ENCODE measurements at regions not wholly inside any gene's neighbourhood (a gene's known extent, or its start where the extent isn't known, plus 50 kb on each side); places are given as distances from the start of the nearest gene placed in this dataset.

DNA sequence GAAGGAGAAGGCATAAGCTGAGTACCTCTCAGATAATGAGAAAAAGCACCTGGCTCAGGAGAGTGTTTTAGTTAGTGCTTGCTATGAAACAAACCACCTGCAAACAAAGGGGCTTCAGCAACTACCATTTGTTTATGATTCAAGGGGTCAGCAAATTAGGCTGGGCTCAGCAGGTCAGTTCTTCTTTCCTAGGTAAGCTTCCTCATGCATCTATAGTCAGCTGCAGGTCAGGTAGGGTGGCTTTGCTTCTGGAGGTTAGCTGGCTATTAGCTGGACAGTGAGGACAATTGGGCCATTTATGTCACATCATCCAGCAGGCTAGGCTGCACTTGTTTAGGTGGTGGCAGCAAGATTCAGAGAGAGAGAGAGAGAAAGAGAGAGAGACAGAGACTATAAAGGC is 185.5 kb downstream of the EMX2 start:
- no TSS peak for BruUV-seq (replicated peaks)
- Mint-ChIP-seq H3K27ac (ENCODE audit: unreplicated experiment) (no peak overlapping the region), H3K9me3 (ENCODE audit: low read depth, unreplicated experiment) (no peaks in the 10 kb centered on the region), H3K4me3 (ENCODE audit: low read depth, unreplicated experiment) (no peak overlapping the region), H3K27me3 (ENCODE audit: unreplicated experiment) (peaks cover 23% of the 10 kb centered on the region), H3K36me3 (ENCODE audit: insufficient read depth, unreplicated experiment) (no peaks in the 10 kb centered on the region), H3K4me1 (ENCODE audit: low read depth, unreplicated experiment) (no peaks in the 10 kb centered on the region)
- TF ChIP-seq, protein P1, sequence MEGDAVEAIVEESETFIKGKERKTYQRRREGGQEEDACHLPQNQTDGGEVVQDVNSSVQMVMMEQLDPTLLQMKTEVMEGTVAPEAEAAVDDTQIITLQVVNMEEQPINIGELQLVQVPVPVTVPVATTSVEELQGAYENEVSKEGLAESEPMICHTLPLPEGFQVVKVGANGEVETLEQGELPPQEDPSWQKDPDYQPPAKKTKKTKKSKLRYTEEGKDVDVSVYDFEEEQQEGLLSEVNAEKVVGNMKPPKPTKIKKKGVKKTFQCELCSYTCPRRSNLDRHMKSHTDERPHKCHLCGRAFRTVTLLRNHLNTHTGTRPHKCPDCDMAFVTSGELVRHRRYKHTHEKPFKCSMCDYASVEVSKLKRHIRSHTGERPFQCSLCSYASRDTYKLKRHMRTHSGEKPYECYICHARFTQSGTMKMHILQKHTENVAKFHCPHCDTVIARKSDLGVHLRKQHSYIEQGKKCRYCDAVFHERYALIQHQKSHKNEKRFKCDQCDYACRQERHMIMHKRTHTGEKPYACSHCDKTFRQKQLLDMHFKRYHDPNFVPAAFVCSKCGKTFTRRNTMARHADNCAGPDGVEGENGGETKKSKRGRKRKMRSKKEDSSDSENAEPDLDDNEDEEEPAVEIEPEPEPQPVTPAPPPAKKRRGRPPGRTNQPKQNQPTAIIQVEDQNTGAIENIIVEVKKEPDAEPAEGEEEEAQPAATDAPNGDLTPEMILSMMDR (IDR thresholded peaks at IDR 0.05; ENCODE audit: unreplicated experiment) = no peak
- no peak for DNase-seq
- CTCF ChIA-PET = no interaction called here
- intact Hi-C loops (cut with micrococcal nuclease; ENCODE audit: unreplicated experiment) = no loop called here

DNA sequence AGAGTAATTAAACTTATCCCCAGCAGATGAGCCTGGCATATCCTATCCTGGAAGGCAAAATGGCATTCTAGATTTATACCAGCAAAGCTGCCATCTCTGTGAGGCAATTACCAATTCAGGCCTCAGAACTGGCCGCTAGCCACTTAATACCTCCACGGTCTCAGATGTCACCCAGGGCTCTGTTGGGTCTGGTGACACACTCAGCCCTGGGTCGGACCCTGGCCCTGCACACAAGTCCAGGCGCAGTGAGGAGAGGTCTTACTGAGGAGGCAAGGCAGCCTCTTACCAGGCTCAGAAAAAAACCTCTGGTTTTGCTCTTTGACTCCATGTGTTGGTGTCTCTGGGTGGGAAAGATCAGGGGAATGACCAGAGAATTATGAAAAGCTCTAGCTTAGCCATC is 186.6 kb downstream of the EMX2 start:
- no peaks in the 10 kb centered on the region for H3K9me3 Mint-ChIP-seq (ENCODE audit: low read depth, unreplicated experiment)
- BruUV-seq (replicated peaks) = no TSS peak
- no peaks in the 10 kb centered on the region for H3K36me3 Mint-ChIP-seq (ENCODE audit: insufficient read depth, unreplicated experiment)
- no peak overlapping the region for H3K27ac Mint-ChIP-seq (ENCODE audit: unreplicated experiment)
- H3K4me3 Mint-ChIP-seq (ENCODE audit: low read depth, unreplicated experiment) = no peak overlapping the region
- TF ChIP-seq, protein P1 (IDR thresholded peaks at IDR 0.05; ENCODE audit: unreplicated experiment) = no peak
- CTCF ChIA-PET = no interaction called here
- H3K27me3 Mint-ChIP-seq (ENCODE audit: unreplicated experiment) = peaks cover 23% of the 10 kb centered on the region
- no peaks in the 10 kb centered on the region for H3K4me1 Mint-ChIP-seq (ENCODE audit: low read depth, unreplicated experiment)
- intact Hi-C loops (cut with micrococcal nuclease; ENCODE audit: unreplicated experiment) = no loop called here
- DNase-seq = no peak

DNA sequence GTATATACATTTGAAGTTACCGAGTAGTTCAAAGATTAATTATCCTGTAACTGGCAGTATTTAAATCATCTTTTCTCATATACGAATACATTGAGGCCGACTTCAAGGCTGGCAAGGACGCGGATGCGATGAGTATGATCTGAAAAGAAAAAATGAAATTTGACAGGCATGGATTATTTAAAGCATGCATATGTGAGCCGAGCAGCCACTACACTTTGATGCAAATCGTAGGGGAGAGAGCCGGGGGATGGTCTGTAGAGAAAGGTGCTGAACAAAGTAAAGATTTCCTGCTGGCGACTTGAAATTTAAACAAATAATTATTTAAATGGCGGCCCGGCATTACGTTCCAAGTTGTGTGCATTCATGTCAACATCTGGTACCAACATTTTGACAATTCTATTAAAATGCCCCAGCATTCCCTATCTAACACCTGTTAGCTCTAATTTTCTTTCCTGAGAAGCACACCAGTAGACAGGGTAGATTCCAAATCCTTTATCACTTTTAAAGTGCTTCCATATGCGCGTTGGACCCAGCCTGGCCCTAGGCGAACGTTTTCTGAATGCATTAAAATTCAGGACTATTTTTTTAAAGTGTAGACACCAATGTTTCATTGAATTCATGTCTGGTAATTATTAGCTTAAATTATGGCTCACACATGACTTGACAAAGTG is 188.7 kb downstream of the EMX2 start:
- Mint-ChIP-seq H3K4me1 (ENCODE audit: low read depth, unreplicated experiment) (peaks cover 3% of the 10 kb centered on the region), H3K27ac (ENCODE audit: unreplicated experiment) (no peak overlapping the region), H3K27me3 (ENCODE audit: unreplicated experiment) (peaks cover 23% of the 10 kb centered on the region), H3K36me3 (ENCODE audit: insufficient read depth, unreplicated experiment) (no peaks in the 10 kb centered on the region), H3K9me3 (ENCODE audit: low read depth, unreplicated experiment) (no peaks in the 10 kb centered on the region), H3K4me3 (ENCODE audit: low read depth, unreplicated experiment) (no peak overlapping the region)
- DNase-seq = no peak
- CTCF ChIA-PET = no interaction called here
- intact Hi-C loops (cut with micrococcal nuclease; ENCODE audit: unreplicated experiment) = no loop called here
- BruUV-seq (replicated peaks) = no TSS peak
- TF ChIP-seq, protein P1 (IDR thresholded peaks at IDR 0.05; ENCODE audit: unreplicated experiment) = no peak

DNA sequence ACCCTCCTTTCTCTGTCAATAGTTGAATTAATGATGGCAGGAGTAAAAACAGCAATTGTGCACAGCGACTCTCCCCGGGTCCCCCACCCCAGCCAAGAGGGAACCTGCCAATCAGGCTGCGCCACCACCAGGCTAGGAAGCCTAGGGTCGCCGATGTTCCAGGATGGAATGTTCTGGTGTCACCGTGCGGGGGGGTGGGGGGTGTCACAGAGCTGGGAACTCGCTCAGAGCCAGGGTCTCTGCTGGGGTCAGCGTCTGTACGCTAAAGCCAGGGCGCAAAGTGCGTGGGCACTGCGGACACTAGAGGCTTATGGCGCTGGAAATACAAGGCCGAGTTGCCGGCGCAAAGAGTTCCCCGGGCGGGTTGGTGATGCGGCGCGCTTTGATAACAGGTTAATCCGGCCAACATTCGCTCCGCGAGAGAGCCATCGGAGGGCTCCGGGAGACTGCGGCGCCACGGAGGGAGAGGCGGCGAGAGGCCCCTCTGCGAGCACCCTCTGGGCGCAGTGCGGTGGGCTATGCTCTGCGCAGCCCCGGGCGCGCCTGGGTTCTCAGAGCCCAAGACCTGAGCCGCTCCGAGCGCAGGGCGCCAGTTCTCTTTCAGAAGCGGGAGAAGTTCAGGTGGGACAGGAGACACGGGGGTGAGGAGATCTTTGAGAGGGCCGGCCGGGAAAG is 192.3 kb downstream of the EMX2 start:
- H3K36me3 Mint-ChIP-seq (ENCODE audit: insufficient read depth, unreplicated experiment) = no peaks in the 10 kb centered on the region
- TF ChIP-seq, protein P1 (IDR thresholded peaks at IDR 0.05; ENCODE audit: unreplicated experiment) = no peak
- no peak for DNase-seq
- no peak overlapping the region for H3K4me3 Mint-ChIP-seq (ENCODE audit: low read depth, unreplicated experiment)
- H3K9me3 Mint-ChIP-seq (ENCODE audit: low read depth, unreplicated experiment) = no peaks in the 10 kb centered on the region
- CTCF ChIA-PET = no interaction called here
- H3K4me1 Mint-ChIP-seq (ENCODE audit: low read depth, unreplicated experiment) = peaks cover 7% of the 10 kb centered on the region
- no peaks in the 10 kb centered on the region for H3K27me3 Mint-ChIP-seq (ENCODE audit: unreplicated experiment)
- no TSS peak for BruUV-seq (replicated peaks)
- intact Hi-C loops (cut with micrococcal nuclease; ENCODE audit: unreplicated experiment) = no loop called here
- no peak overlapping the region for H3K27ac Mint-ChIP-seq (ENCODE audit: unreplicated experiment)

Measured in Calu3 (cell line).